ENCODE measurements at regions not wholly inside any gene's neighbourhood (a gene's known extent, or its start where the extent isn't known, plus 50 kb on each side); places are given as distances from the start of the nearest gene placed in this dataset.
"Not testable (repeated sequence)": the region's sequence is repeated elsewhere in the genome, so short reads cannot be mapped to it uniquely, and the experiment has no call there.

GRCh38 chr2:89177004-89177403 lies 485.5 kb downstream of the RPIA start:
- DNase-seq; H3K36me3 ChIP-seq; intact Hi-C loops (cut with DNase I; ENCODE audit: low total_unique reads); H3K4me1 ChIP-seq; H3K9me3 ChIP-seq; H3K27ac ChIP-seq; H3K27me3 ChIP-seq; H3K4me3 ChIP-seq: not testable (repeated sequence)

- H3K27me3 ChIP-seq; H3K9me3 ChIP-seq; H3K4me3 ChIP-seq; H3K36me3 ChIP-seq; intact Hi-C loops (cut with DNase I; ENCODE audit: low total_unique reads); H3K4me1 ChIP-seq; H3K27ac ChIP-seq; DNase-seq: not testable (repeated sequence)
- 66 to 93% (median 78%) methylated on average over 2 to 4 of the region's 4 CpGs for WGBS, 5 donors
Observed at GRCh38 chr2:89182221-89182620, 490.7 kb downstream of the RPIA start.

- DNase-seq; H3K4me1 ChIP-seq; H3K4me3 ChIP-seq; H3K27me3 ChIP-seq; H3K27ac ChIP-seq; H3K9me3 ChIP-seq; intact Hi-C loops (cut with DNase I; ENCODE audit: low total_unique reads); H3K36me3 ChIP-seq: not testable (repeated sequence)
- 0 to 42% (median 37%) methylated on average over 1 of the region's 1 CpG for WGBS, 5 donors
Observed at GRCh38 chr2:89184746-89185145, 493.3 kb downstream of the RPIA start.

GRCh38 chr2:89195636-89196251 lies 504.3 kb downstream of the RPIA start:
- DNase-seq; H3K4me1 ChIP-seq; intact Hi-C loops (cut with DNase I; ENCODE audit: low total_unique reads); H3K4me3 ChIP-seq; H3K9me3 ChIP-seq; H3K27me3 ChIP-seq; H3K27ac ChIP-seq; H3K36me3 ChIP-seq: not testable (repeated sequence)
- 79 to 84% (median 80%) methylated on average over 3 of the region's 4 CpGs for WGBS, 5 donors

GRCh38 chr2:89196719-89197118 lies 505.2 kb downstream of the RPIA start:
- H3K27me3 ChIP-seq; intact Hi-C loops (cut with DNase I; ENCODE audit: low total_unique reads); H3K4me1 ChIP-seq; DNase-seq; H3K9me3 ChIP-seq; H3K36me3 ChIP-seq; H3K4me3 ChIP-seq; H3K27ac ChIP-seq: not testable (repeated sequence)
- no CpG with 5 or more reads among the region's 3 CpGs for WGBS, 5 donors

- intact Hi-C loops (cut with DNase I; ENCODE audit: low total_unique reads); H3K9me3 ChIP-seq; DNase-seq; H3K27me3 ChIP-seq; H3K4me1 ChIP-seq; H3K36me3 ChIP-seq; H3K4me3 ChIP-seq; H3K27ac ChIP-seq: not testable (repeated sequence)
- WGBS, 5 donors: 61 to 79% (median 70%) methylated on average over 7 of the region's 7 CpGs
Observed at GRCh38 chr2:89198026-89198425, 506.6 kb downstream of the RPIA start.

- H3K36me3 ChIP-seq; H3K27ac ChIP-seq; H3K4me3 ChIP-seq; H3K27me3 ChIP-seq; H3K4me1 ChIP-seq; intact Hi-C loops (cut with DNase I; ENCODE audit: low total_unique reads); H3K9me3 ChIP-seq; DNase-seq: not testable (repeated sequence)
Observed at GRCh38 chr2:89199453-89200246, 508.2 kb downstream of the RPIA start.

GRCh38 chr2:89200247-89200527 lies 508.7 kb downstream of the RPIA start:
- DNase-seq; H3K27ac ChIP-seq; H3K9me3 ChIP-seq; intact Hi-C loops (cut with DNase I; ENCODE audit: low total_unique reads); H3K4me1 ChIP-seq; H3K36me3 ChIP-seq; H3K4me3 ChIP-seq; H3K27me3 ChIP-seq: not testable (repeated sequence)
- 57 to 81% (median 77%) methylated on average over 4 of the region's 4 CpGs for WGBS, 5 donors

GRCh38 chr2:89202518-89202917 lies 511.0 kb downstream of the RPIA start:
- H3K4me3 ChIP-seq; H3K9me3 ChIP-seq; H3K4me1 ChIP-seq; H3K27me3 ChIP-seq; DNase-seq; intact Hi-C loops (cut with DNase I; ENCODE audit: low total_unique reads); H3K36me3 ChIP-seq; H3K27ac ChIP-seq: not testable (repeated sequence)
- 0 to 56% (median 45%) methylated on average over 1 of the region's 1 CpG for WGBS, 5 donors
